ENCODE measurements at regions not wholly inside any gene's neighbourhood (a gene's known extent, or its start where the extent isn't known, plus 50 kb on each side); places are given as distances from the start of the nearest gene placed in this dataset.

GRCh38 chr6:166032366-166033200 lies 135.1 kb downstream of the TBXT start:
- TF ChIP-seq CTCF (conservative IDR thresholded peaks at IDR 0.05; ENCODE audit: low read depth, low read length) (no peak), EZH2 (IDR thresholded peaks at IDR 0.05; ENCODE audit: low read length, unreplicated experiment) (no peak)
